HepG2 (cell line): ENCODE measurements at regions not wholly inside any gene's neighbourhood (a gene's known extent, or its start where the extent isn't known, plus 50 kb on each side); places are given as distances from the start of the nearest gene placed in this dataset.

ENCODE experiments used
- ATAD3A ChIP-seq: sonication (generic); formaldehyde crosslinking; IDR thresholded peaks from 2 replicates; pipeline ENCODE4 v1.4.0; 2020; ENCODE audit warnings: missing genetic modification reagents
- BORCS8-MEF2B ChIP-seq: sonication (generic); formaldehyde crosslinking; IDR thresholded peaks from 2 replicates; pipeline ENCODE4 v1.8.0; 2022; ENCODE audit warnings: mild to moderate bottlenecking, missing genetic modification reagents
- DMAP1 ChIP-seq: IDR thresholded peaks from 2 replicates; pipeline ENCODE4 v1.6.1; 2016
- ESRRA ChIP-seq: sonication (generic); formaldehyde crosslinking; IDR thresholded peaks from 2 replicates; pipeline ENCODE4 v1.5.1; 2020; ENCODE audit warnings: mild to moderate bottlenecking, low read depth, missing genetic modification reagents
- FOSL2 ChIP-seq: sonication (generic); formaldehyde crosslinking; IDR thresholded peaks from 2 replicates; pipeline ENCODE4 v1.4.0; 2020; ENCODE audit warnings: missing genetic modification reagents
- FOXO1 ChIP-seq: sonication (generic); formaldehyde crosslinking; IDR thresholded peaks from 2 replicates; pipeline ENCODE4 v1.4.0; 2020; ENCODE audit warnings: missing genetic modification reagents
- MNT ChIP-seq: fragments of 450-650 bp; IDR thresholded peaks from 2 replicates; pipeline ENCODE4 v1.6.1; 2016
- NCOR1 ChIP-seq: fragments of 200-600 bp; sonication (generic); IDR thresholded peaks from 2 replicates; pipeline ENCODE4 v1.7.0; 2017; ENCODE audit warnings: antibody characterized with exemption, low read length, borderline replicate concordance
- NR3C1 ChIP-seq: sonication (generic); formaldehyde crosslinking; IDR thresholded peaks from 2 replicates; pipeline ENCODE4 v1.4.0; 2020; ENCODE audit warnings: missing genetic modification reagents
- SPEN ChIP-seq: sonication (generic); formaldehyde crosslinking; IDR thresholded peaks from 2 replicates; pipeline ENCODE4 v1.5.1; 2020; ENCODE audit warnings: low read depth, mild to moderate bottlenecking, missing genetic modification reagents
- TEAD2 ChIP-seq: sonication (generic); formaldehyde crosslinking; IDR thresholded peaks from 2 replicates; pipeline ENCODE4 v1.9.0; 2021; ENCODE audit warnings: missing genetic modification reagents
- U2AF2 ChIP-seq: fragments of 200-400 bp; formaldehyde crosslinking; IDR thresholded peaks from 2 replicates; pipeline ENCODE4 v1.6.1; 2017; ENCODE audit warnings: low read depth, mild to moderate bottlenecking, low read length
- YEATS2 ChIP-seq: sonication (generic); formaldehyde crosslinking; IDR thresholded peaks from 2 replicates; pipeline ENCODE4 v1.4.0; 2020; ENCODE audit warnings: missing genetic modification reagents, borderline replicate concordance
- ZBTB1 ChIP-seq: sonication (generic); formaldehyde crosslinking; IDR thresholded peaks from 2 replicates; pipeline ENCODE4 v1.4.0; 2020; ENCODE audit warnings: missing genetic modification reagents, borderline replicate concordance
- ZNF138 ChIP-seq: sonication (generic); formaldehyde crosslinking; IDR thresholded peaks from 2 replicates; pipeline ENCODE4 v1.5.0; 2020; ENCODE audit warnings: mild to moderate bottlenecking, low read depth, missing genetic modification reagents
- ZNF550 ChIP-seq: sonication (generic); formaldehyde crosslinking; IDR thresholded peaks from 2 replicates; pipeline ENCODE4 v1.4.0; 2020; ENCODE audit warnings: mild to moderate bottlenecking, missing genetic modification reagents, borderline replicate concordance
- ZNF556 ChIP-seq: sonication (generic); formaldehyde crosslinking; IDR thresholded peaks from 2 replicates; pipeline ENCODE4 v1.4.0; 2020; ENCODE audit warnings: mild to moderate bottlenecking, missing genetic modification reagents, borderline replicate concordance
- ZNF816 ChIP-seq: sonication (generic); formaldehyde crosslinking; IDR thresholded peaks from 2 replicates; pipeline ENCODE4 v1.8.0; 2022; ENCODE audit warnings: missing genetic modification reagents, mild to moderate bottlenecking, borderline replicate concordance
- ZNF878 ChIP-seq: sonication (generic); formaldehyde crosslinking; IDR thresholded peaks from 2 replicates; pipeline ENCODE4 v1.8.1; 2023; ENCODE audit warnings: mild to moderate bottlenecking, missing genetic modification reagents, moderate library complexity
- TF ChIP-seq, protein P1 (sequence below): sonication (generic); formaldehyde crosslinking; IDR thresholded peaks from 2 replicates; pipeline ENCODE4 v1.5.1; 2020; ENCODE audit warnings: missing genetic modification reagents, mild to moderate bottlenecking, borderline replicate concordance
- TF ChIP-seq, protein P2 (sequence below): sonication (generic); formaldehyde crosslinking; IDR thresholded peaks from 2 replicates; pipeline ENCODE4 v1.4.0; 2020; ENCODE audit warnings: mild to moderate bottlenecking, missing genetic modification reagents
- TF ChIP-seq, protein P3 (sequence below): sonication (generic); formaldehyde crosslinking; IDR thresholded peaks from 2 replicates; pipeline ENCODE4 v1.5.0; 2020; ENCODE audit warnings: mild to moderate bottlenecking, missing genetic modification reagents

GRCh38 chr9:97759581-97760288, 62.6 kb upstream of the XPA start (continued):
- TF ChIP-seq ESRRA (CRISPR knock-in tag) (no peak), FOXO1 (CRISPR knock-in tag) (peak; percentile 46; the same call in 1 of the 2 replicates), U2AF2 (no peak), ZNF556 (CRISPR knock-in tag) (no peak), TEAD2 (CRISPR knock-in tag) (no peak), SPEN (CRISPR knock-in tag) (no peak), DMAP1 (CRISPR knock-in tag) (peak; percentile 41), ATAD3A (CRISPR knock-in tag) (no peak), ZNF550 (no peak), ZNF816 (CRISPR knock-in tag) (no peak), NR3C1 (CRISPR knock-in tag) (no peak), BORCS8-MEF2B (peak; percentile 68; the same call in 1 of the 2 replicates), ZNF138 (CRISPR knock-in tag) (no peak), MNT (no peak), YEATS2 (CRISPR knock-in tag) (no peak), ZBTB1 (CRISPR knock-in tag) (no peak), FOSL2 (CRISPR knock-in tag) (peak; percentile 82), ZNF878 (CRISPR knock-in tag) (peak; percentile 71; the same call in 1 of the 2 replicates), NCOR1 (peak; percentile 82; the same call in 1 of the 2 replicates)
- TF ChIP-seq, protein P1, sequence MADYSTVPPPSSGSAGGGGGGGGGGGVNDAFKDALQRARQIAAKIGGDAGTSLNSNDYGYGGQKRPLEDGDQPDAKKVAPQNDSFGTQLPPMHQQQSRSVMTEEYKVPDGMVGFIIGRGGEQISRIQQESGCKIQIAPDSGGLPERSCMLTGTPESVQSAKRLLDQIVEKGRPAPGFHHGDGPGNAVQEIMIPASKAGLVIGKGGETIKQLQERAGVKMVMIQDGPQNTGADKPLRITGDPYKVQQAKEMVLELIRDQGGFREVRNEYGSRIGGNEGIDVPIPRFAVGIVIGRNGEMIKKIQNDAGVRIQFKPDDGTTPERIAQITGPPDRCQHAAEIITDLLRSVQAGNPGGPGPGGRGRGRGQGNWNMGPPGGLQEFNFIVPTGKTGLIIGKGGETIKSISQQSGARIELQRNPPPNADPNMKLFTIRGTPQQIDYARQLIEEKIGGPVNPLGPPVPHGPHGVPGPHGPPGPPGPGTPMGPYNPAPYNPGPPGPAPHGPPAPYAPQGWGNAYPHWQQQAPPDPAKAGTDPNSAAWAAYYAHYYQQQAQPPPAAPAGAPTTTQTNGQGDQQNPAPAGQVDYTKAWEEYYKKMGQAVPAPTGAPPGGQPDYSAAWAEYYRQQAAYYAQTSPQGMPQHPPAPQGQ (CRISPR knock-in tag) = no peak
- TF ChIP-seq, protein P2, sequence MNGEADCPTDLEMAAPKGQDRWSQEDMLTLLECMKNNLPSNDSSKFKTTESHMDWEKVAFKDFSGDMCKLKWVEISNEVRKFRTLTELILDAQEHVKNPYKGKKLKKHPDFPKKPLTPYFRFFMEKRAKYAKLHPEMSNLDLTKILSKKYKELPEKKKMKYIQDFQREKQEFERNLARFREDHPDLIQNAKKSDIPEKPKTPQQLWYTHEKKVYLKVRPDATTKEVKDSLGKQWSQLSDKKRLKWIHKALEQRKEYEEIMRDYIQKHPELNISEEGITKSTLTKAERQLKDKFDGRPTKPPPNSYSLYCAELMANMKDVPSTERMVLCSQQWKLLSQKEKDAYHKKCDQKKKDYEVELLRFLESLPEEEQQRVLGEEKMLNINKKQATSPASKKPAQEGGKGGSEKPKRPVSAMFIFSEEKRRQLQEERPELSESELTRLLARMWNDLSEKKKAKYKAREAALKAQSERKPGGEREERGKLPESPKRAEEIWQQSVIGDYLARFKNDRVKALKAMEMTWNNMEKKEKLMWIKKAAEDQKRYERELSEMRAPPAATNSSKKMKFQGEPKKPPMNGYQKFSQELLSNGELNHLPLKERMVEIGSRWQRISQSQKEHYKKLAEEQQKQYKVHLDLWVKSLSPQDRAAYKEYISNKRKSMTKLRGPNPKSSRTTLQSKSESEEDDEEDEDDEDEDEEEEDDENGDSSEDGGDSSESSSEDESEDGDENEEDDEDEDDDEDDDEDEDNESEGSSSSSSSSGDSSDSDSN = peak; percentile 60
- TF ChIP-seq, protein P3, sequence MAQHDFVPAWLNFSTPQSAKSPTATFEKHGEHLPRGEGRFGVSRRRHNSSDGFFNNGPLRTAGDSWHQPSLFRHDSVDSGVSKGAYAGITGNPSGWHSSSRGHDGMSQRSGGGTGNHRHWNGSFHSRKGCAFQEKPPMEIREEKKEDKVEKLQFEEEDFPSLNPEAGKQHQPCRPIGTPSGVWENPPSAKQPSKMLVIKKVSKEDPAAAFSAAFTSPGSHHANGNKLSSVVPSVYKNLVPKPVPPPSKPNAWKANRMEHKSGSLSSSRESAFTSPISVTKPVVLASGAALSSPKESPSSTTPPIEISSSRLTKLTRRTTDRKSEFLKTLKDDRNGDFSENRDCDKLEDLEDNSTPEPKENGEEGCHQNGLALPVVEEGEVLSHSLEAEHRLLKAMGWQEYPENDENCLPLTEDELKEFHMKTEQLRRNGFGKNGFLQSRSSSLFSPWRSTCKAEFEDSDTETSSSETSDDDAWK (CRISPR knock-in tag) = no peak
